ENCODE measurements at regions not wholly inside any gene's neighbourhood (a gene's known extent, or its start where the extent isn't known, plus 50 kb on each side); places are given as distances from the start of the nearest gene placed in this dataset.
"Not testable (repeated sequence)": the region's sequence is repeated elsewhere in the genome, so short reads cannot be mapped to it uniquely, and the experiment has no call there.

DNA sequence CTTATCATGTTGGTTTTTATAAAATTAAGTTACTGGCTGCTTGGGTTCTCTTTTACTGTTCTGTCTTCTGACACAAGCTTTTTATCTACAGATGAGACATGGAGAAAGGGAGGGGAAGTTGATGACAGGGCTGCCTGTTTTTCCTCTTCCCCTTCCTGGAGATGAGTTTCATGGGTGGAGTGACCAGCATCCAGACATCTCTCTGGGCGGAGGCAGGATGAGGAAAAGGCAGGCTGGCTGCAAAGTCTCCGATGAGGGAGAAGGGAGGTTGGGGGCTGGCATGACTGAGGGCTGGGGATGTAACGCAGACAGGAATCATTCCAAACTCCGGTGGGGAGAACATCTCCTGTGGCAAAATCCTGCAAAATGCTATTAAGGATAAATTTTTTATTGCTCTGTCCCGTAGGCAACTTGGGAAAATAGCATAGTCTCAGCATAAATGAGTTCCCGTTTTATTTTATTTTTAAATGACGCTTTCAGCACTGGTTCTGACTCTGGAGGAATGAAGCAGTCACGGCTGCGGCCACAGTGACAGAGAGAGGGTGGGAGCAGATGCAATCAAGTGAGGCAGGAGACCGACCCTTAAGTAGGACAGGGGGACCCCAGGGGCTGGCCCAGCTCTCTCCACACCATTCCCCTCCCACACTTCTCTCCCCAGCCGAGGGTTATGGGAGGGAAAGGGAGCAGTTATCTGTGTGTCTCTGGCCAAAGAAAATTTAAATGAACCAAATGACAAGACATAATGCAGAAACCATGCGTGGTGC is 108.8 kb upstream of the PMEPA1 start:
- Mint-ChIP-seq H3K27me3 (ENCODE audit: low read depth) (peaks cover 10% of the 10 kb centered on the region), H3K36me3 (ENCODE audit: low read depth) (no peaks in the 10 kb centered on the region), H3K9me3 (no peaks in the 10 kb centered on the region), H3K27ac (no peak overlapping the region), H3K4me1 (ENCODE audit: low read depth) (no peaks in the 10 kb centered on the region), H3K4me3 (no peak overlapping the region)
- DNase-seq, result no peak
- intact Hi-C loops (cut with micrococcal nuclease), result no loop called here
- CTCF ChIA-PET, result no interaction called here

DNA sequence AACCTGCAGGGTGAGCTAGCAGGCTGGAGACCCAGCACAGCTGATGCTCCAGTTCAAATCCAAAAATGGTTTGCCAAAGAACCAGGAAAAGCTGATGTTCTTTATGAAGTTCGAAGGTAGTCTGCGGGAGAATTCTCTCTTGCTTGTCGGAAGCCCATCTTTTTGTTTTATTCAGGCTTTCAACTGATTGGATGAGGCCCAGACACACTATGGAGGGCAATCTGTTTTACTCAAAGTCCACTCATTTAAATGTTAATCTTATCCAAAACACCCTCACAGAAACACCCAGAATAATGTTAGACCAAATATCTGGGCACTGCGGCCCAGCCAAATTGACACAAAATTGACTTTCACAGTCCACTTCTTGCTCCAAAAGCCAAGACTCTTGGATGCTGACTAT is 105.6 kb upstream of the PMEPA1 start:
- no peaks in the 10 kb centered on the region for H3K9me3 Mint-ChIP-seq
- intact Hi-C loops (cut with micrococcal nuclease), result no loop called here
- H3K4me1 Mint-ChIP-seq (ENCODE audit: low read depth), result no peaks in the 10 kb centered on the region
- no peak overlapping the region for H3K4me3 Mint-ChIP-seq
- no peak for DNase-seq
- H3K27ac Mint-ChIP-seq, result no peak overlapping the region
- H3K36me3 Mint-ChIP-seq (ENCODE audit: low read depth), result no peaks in the 10 kb centered on the region
- H3K27me3 Mint-ChIP-seq (ENCODE audit: low read depth), result peaks cover 7% of the 10 kb centered on the region
- CTCF ChIA-PET, result no interaction called here

DNA sequence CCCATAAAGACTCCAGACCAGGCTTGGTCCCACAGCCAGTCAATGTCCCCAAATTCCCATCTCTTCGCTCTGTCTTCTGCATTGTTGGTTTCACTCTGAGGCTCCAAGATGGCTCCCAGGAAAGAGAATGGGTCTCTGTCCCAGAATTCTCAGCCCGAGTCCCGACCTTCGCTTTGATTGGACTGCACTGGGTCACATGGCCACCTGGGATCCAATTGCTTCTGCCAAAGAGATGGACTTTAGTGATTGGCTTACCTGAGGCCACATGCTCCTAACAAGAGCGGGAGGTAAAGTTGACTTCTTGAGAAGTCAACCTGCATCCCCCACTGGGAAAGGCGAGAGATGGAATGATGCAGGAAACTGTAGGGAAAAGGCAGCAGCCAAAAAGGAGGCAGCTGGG is 104.7 kb upstream of the PMEPA1 start:
- CTCF ChIA-PET, result no interaction called here
- Mint-ChIP-seq H3K4me1 (ENCODE audit: low read depth) (no peaks in the 10 kb centered on the region), H3K27me3 (ENCODE audit: low read depth) (peaks cover 6% of the 10 kb centered on the region), H3K9me3 (no peaks in the 10 kb centered on the region), H3K27ac (no peak overlapping the region), H3K4me3 (no peak overlapping the region), H3K36me3 (ENCODE audit: low read depth) (no peaks in the 10 kb centered on the region)
- no peak for DNase-seq
- intact Hi-C loops (cut with micrococcal nuclease), result no loop called here

DNA sequence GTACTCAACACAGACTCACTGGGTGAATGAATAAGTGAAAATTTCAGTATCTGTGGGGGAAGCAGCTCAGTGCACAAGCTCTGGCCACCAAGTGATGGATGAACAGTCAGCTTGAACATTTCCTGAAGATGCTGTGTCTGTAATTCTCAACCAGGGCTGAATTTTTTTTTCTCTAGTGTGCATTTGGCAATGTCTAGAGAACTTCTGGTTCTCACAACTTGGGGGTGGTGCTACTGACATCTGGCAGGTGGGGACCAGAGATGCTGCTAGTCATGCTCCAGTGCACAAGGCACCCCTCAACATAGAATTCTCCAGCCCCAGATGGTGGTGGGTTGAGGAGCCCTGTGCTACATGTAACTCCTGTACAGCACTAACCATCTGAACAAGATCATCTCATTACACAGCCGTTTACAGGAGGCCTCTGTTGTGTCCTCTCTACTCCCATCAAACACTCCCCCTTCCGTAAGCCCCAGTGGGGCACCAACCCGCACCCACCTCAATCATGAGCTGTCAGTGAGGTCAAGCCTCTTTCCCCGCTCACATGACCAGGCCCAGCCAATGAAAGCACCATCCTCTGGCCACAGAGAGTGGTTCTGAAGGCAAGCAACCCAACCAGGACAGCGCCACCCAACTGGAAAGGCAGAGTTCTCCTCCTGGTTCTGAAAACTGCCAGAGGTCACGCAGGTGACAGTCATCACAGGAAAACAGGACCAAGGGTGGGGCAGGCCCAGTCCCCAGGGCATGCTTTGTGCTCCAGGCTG is 103.9 kb upstream of the PMEPA1 start:
- Mint-ChIP-seq H3K4me1 (ENCODE audit: low read depth) (no peaks in the 10 kb centered on the region), H3K27me3 (ENCODE audit: low read depth) (peaks cover under 1% of the 10 kb centered on the region), H3K36me3 (ENCODE audit: low read depth) (no peaks in the 10 kb centered on the region), H3K4me3 (no peak overlapping the region), H3K9me3 (no peaks in the 10 kb centered on the region), H3K27ac (no peak overlapping the region)
- no peak for DNase-seq
- CTCF ChIA-PET, result no interaction called here
- intact Hi-C loops (cut with micrococcal nuclease), result no loop called here

DNA sequence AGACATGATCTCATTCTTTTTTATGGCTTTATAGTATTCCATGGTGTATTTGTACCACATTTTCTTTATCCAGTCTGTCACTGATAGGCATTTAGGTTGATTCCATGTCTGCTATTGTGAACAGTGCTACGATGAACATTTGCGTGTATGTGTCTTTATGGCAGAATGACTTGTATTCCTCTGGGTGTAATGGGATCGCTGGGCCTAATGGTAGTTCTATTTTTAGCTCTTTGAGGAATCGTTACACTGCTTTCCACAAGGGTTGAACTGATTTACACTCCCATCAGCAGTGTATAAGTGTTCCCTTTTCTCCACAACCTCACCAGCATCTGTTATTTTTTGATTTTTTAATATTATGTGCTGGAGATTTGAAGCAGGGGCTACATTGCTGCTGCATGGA is 102.8 kb upstream of the PMEPA1 start:
- H3K9me3 Mint-ChIP-seq; H3K4me3 Mint-ChIP-seq; H3K36me3 Mint-ChIP-seq (ENCODE audit: low read depth); H3K27me3 Mint-ChIP-seq (ENCODE audit: low read depth); H3K4me1 Mint-ChIP-seq (ENCODE audit: low read depth); DNase-seq; H3K27ac Mint-ChIP-seq; intact Hi-C loops (cut with micrococcal nuclease): not testable (repeated sequence)
- CTCF ChIA-PET, result interaction anchor here (0.6 kb wide), 2 partner anchors 320 to 479 kb away, joined by 3 to 4 read pairs; no protein-coding TSS in a partner anchor

DNA sequence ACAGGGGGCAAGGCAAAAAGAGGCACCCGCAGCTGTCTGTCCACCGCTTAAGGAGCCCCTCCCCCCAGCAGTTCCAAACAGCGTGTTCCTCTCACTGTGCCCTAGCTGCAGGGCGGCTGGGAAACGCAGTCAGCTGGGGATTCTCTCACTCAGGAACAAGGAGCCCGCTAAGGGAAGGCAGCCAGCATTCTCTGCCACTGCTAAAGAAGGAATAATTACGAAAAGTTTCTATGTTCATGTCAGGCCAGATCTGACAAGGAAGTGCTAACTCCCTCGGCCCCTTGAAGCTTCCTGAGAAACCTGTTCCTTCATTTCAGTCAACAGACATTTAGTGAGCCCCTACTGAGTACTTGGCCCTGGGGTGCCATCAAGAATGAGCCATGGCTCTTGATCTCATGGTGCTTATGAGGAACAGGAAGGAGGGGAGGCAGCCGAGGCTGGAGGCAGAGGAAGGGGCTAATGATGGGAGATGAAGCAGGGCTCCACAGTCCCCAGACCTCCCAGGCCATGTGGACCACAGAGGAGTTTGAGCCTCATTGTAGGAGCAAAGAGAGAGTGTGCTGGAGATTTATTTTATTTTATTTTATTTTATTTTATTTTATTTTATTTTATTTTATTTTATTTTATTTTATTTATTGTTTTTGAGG is 101.7 kb upstream of the PMEPA1 start:
- Mint-ChIP-seq H3K4me1 (ENCODE audit: low read depth) (no peaks in the 10 kb centered on the region), H3K9me3 (no peaks in the 10 kb centered on the region), H3K36me3 (ENCODE audit: low read depth) (no peaks in the 10 kb centered on the region), H3K27me3 (ENCODE audit: low read depth) (no peaks in the 10 kb centered on the region), H3K27ac (no peak overlapping the region), H3K4me3 (no peak overlapping the region)
- no peak for DNase-seq
- intact Hi-C loops (cut with micrococcal nuclease), result no loop called here
- CTCF ChIA-PET, result no interaction called here

DNA sequence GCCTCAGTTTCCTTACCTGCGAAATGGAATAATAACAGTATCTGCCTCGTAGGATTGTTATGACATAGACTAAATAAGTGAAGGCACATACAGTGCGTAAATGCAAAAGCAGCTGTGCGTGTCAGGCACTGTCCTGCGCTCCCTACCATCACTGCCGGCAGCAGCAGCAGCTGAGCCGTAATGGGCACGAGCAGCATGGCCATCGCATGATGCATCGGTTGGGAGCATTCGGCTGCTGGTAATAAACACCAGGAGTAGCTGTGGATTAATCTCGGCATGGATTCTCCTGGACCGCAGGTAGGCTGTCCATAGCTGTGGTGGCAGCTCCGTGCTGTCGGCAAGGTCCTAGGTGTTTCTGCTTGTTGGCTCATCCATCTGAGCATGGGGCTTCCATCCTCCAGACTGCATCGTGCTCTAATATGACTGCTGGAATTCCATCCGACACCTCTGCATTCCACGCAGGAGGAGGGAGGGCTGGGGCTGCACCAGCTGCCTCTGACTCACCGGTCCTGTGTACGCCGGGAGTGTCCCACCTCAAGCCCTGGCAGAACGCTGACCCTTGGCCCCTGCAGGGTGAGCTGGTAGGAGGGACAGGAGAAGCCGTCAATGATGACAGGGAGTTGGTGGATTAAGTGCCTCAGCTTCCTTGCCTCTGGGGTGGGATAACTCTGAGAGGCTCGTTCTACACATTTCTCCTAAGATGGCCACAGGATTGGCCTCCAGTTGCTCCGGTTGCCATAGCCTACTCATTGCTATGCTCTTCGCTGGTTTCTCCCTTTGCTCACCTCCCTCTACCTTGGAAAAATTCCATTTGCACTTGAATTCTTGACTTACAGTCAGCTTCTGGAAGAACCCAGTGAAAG is 100.9 kb upstream of the PMEPA1 start:
- CTCF ChIA-PET, result no interaction called here
- Mint-ChIP-seq H3K4me1 (ENCODE audit: low read depth) (no peaks in the 10 kb centered on the region), H3K9me3 (no peaks in the 10 kb centered on the region), H3K27ac (no peak overlapping the region), H3K4me3 (no peak overlapping the region), H3K27me3 (ENCODE audit: low read depth) (no peaks in the 10 kb centered on the region), H3K36me3 (ENCODE audit: low read depth) (no peaks in the 10 kb centered on the region)
- no peak for DNase-seq
- intact Hi-C loops (cut with micrococcal nuclease), result no loop called here

DNA sequence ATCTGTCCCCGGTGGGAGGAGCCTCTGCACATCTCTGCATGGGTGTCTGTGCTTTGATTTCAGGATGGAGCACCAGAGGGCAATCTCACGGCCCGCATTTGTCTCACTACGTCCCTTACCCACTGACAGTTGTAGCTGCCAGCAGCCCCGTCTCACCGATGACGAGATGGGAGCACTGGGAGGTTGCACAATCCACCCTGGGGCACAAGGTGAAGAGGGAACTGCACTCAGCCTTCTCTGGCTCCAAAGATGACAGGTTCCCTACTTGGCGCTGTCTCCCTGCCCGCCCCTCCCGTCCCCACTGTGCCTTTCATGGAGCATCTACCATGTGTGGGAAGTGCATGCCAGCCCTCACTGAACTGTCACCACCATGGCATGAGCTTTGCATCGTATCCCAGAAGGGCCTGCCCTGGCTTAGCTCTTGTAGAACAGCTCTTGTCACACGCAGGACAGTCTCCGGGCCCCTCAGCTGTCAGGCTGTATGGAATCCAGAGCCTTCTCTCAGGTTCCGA is 99.9 kb upstream of the PMEPA1 start:
- Mint-ChIP-seq H3K4me1 (ENCODE audit: low read depth) (no peaks in the 10 kb centered on the region), H3K27ac (no peak overlapping the region), H3K4me3 (no peak overlapping the region), H3K27me3 (ENCODE audit: low read depth) (no peaks in the 10 kb centered on the region), H3K36me3 (ENCODE audit: low read depth) (no peaks in the 10 kb centered on the region), H3K9me3 (no peaks in the 10 kb centered on the region)
- intact Hi-C loops (cut with micrococcal nuclease), result no loop called here
- no peak for DNase-seq
- CTCF ChIA-PET, result no interaction called here

DNA sequence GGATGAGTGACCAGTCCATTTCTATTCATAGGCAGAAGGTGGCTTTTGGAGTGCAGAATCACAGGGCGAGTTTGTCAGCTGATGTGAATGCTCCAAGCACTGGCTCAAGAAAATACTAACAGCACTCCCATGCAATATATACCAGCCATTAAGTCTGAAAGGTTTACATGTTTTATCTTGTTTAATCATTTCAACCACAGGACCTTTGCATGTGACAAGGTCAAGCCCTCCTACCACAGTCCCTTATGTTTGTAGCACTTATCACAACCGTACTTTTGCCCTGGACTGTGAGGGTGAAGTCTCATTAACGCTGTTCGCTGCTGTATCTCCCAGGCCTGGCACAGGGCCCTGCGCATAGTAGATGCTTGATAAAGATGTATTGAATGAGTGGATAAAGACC is 99.3 kb upstream of the PMEPA1 start:
- no peak for DNase-seq
- Mint-ChIP-seq H3K36me3 (ENCODE audit: low read depth) (no peaks in the 10 kb centered on the region), H3K9me3 (no peaks in the 10 kb centered on the region), H3K27me3 (ENCODE audit: low read depth) (no peaks in the 10 kb centered on the region), H3K4me3 (no peak overlapping the region), H3K4me1 (ENCODE audit: low read depth) (no peaks in the 10 kb centered on the region), H3K27ac (no peak overlapping the region)
- intact Hi-C loops (cut with micrococcal nuclease), result no loop called here
- CTCF ChIA-PET, result no interaction called here

DNA sequence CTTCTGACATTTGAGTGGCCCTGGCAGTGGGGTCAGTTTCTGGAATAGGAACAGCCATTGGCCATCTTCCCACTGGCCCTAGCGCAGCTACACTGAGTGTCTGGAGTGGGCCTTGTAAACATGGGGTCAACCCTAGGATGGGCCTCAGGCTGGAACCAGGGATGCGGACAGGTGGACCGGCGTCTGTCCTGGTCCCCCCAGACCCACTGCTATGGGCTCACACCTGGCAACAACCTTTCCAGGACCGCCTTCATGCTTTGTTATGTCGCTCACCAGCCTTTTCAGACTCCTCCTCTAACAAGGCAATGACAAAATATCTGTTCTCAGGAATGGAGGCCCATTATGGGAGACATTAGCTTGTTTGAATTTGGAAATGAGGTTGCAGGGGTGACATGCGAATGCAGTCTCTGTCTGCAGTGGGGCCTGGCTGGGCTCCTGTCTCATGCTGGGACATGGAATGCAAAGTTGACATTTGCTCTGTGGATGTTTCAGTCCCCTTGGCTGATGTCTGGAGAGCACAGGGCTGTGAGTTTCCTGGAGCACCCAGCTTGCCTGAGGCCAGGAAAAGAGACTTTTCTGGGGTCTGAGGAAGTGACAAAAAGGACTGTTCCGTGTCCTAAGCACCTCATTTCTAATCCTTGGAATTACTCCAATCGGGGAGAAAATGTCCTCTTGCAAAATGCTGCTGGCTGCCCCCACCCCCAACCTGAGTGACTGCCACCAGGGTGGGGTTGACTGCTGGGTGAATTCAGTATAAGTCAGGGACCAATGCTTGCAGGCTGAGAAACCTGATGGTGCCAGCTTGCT is 98.7 kb upstream of the PMEPA1 start:
- H3K4me3 Mint-ChIP-seq, result no peak overlapping the region
- CTCF ChIA-PET, result no interaction called here
- no peak overlapping the region for H3K27ac Mint-ChIP-seq
- intact Hi-C loops (cut with micrococcal nuclease), result no loop called here
- H3K36me3 Mint-ChIP-seq (ENCODE audit: low read depth), result no peaks in the 10 kb centered on the region
- DNase-seq, result no peak
- no peaks in the 10 kb centered on the region for H3K27me3 Mint-ChIP-seq (ENCODE audit: low read depth)
- H3K4me1 Mint-ChIP-seq (ENCODE audit: low read depth), result no peaks in the 10 kb centered on the region
- no peaks in the 10 kb centered on the region for H3K9me3 Mint-ChIP-seq

DNA sequence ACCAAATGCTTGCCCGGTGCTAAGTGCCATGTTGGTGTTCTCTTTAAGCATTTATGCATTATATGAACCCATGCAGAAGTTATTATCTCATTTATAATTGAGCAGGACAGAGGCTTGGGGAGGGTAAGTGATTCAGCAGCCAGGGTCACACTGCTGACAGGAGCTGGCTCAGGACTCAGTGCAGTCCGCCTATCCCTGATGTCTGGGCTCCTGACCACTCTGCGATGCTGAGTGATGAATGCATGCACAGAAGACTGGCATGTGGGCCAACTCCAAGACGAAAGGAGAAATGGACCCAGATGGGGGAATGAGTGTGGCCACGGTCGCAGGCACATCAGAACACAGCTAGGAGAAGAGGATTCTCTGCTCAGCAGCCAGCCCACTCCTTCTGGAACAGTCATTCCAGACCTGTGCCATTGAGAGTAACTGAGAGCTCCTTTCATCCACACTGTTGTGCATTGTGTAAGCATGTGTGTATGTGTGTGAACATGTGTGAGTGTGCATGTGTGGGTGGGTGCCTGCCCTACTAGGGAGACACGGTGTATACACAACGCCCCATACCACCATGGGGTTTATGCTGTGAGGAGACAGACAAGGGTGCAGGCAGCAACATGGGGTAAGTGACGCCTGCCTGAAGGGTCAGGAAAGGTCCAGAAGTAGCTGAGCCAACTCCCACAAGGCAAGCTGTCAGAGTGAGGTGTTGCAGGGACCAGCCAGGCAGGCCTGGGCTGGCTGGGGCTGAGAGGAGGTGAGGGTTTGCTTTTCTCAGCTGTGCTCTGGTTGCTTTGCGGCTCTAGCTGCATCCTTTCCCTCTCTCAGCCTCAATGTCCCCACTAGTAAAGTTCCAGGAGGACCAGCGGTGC is 97.8 kb upstream of the PMEPA1 start:
- no peaks in the 10 kb centered on the region for H3K36me3 Mint-ChIP-seq (ENCODE audit: low read depth)
- H3K4me3 Mint-ChIP-seq, result no peak overlapping the region
- H3K9me3 Mint-ChIP-seq, result no peaks in the 10 kb centered on the region
- no peak for DNase-seq
- H3K27ac Mint-ChIP-seq, result no peak overlapping the region
- no peaks in the 10 kb centered on the region for H3K27me3 Mint-ChIP-seq (ENCODE audit: low read depth)
- no peaks in the 10 kb centered on the region for H3K4me1 Mint-ChIP-seq (ENCODE audit: low read depth)
- CTCF ChIA-PET, result interaction anchor here (0.6 kb wide), 1 partner anchor 206 kb away, joined by 3 read pairs; no protein-coding TSS in a partner anchor
- intact Hi-C loops (cut with micrococcal nuclease), result no loop called here
